ENCODE measurements at regions not wholly inside any gene's neighbourhood (a gene's known extent, or its start where the extent isn't known, plus 50 kb on each side); places are given as distances from the start of the nearest gene placed in this dataset.

- H3K27ac Mint-ChIP-seq: no peak overlapping the region
- H3K4me3 ChIP-seq (ENCODE audit: low read length): no peak overlapping the region
- H3K36me3 Mint-ChIP-seq: peaks cover 0 to 20% (median 0%) of the 10 kb centered on the region in 5 donors
- no peak overlapping the region for H3K27ac ChIP-seq (ENCODE audit: low read depth, low read length)
- no peak overlapping the region for H3K4me3 Mint-ChIP-seq
- peaks cover 0 to 3% (median 0%) of the 10 kb centered on the region in 11 donors for H3K9me3 Mint-ChIP-seq
- intact Hi-C loops (cut with micrococcal nuclease): no loop called here
- DNase-seq (no peak), ATAC-seq (no peak)
- CTCF ChIA-PET: no interaction called here
- no peaks in the 10 kb centered on the region for H3K9me3 ChIP-seq (ENCODE audit: control insufficient read depth in 2 of 3, low read length in 3 of 3)
- H3K27me3 ChIP-seq (ENCODE audit: control insufficient read depth in 2 of 2, insufficient read depth in 2 of 2, low read length in 2 of 2): no peaks in the 10 kb centered on the region
- POLR2A ChIA-PET: no interaction called here
- H3K36me3 ChIP-seq (ENCODE audit: control insufficient read depth in 2 of 3, insufficient read depth in 3 of 3, low read length in 3 of 3): no peaks in the 10 kb centered on the region
- H3K4me1 Mint-ChIP-seq: peaks cover 0 to 8% (median 0%) of the 10 kb centered on the region in 7 donors
- H3K4me1 ChIP-seq (ENCODE audit: control insufficient read depth in 2 of 2, insufficient read depth in 2 of 2, low read length in 2 of 2): no peaks in the 10 kb centered on the region
- no peaks in the 10 kb centered on the region for H3K27me3 Mint-ChIP-seq
These were observed 131.5 kb upstream of the HNRNPU start for GRCh38 chr1:244995602-244996400.

- no peaks in the 10 kb centered on the region for H3K27me3 Mint-ChIP-seq
- Histone ChIP-seq H3K27me3 (ENCODE audit: control insufficient read depth in 2 of 2, insufficient read depth in 2 of 2, low read length in 2 of 2) (no peaks in the 10 kb centered on the region), H3K4me1 (ENCODE audit: control insufficient read depth in 2 of 2, insufficient read depth in 2 of 2, low read length in 2 of 2) (no peaks in the 10 kb centered on the region), H3K36me3 (ENCODE audit: control insufficient read depth in 2 of 3, insufficient read depth in 3 of 3, low read length in 3 of 3) (no peaks in the 10 kb centered on the region), H3K9me3 (ENCODE audit: control insufficient read depth in 2 of 3, low read length in 3 of 3) (no peaks in the 10 kb centered on the region), H3K4me3 (ENCODE audit: low read length) (no peak overlapping the region), H3K27ac (ENCODE audit: low read depth, low read length) (no peak overlapping the region)
- POLR2A ChIA-PET: no interaction called here
- no peak overlapping the region for H3K4me3 Mint-ChIP-seq
- intact Hi-C loops (cut with micrococcal nuclease): no loop called here
- no peak for DNase-seq
- no peaks in the 10 kb centered on the region for H3K4me1 Mint-ChIP-seq
- CTCF ChIA-PET: interaction anchor here (0.6 kb wide), 1 partner anchor 192 kb away, joined by 7 read pairs; no protein-coding TSS in a partner anchor
- H3K27ac Mint-ChIP-seq: no peak overlapping the region
- peaks cover 0 to 25% (median 0%) of the 10 kb centered on the region in 5 donors for H3K36me3 Mint-ChIP-seq
- ATAC-seq: no peak
- H3K9me3 Mint-ChIP-seq: peaks cover 0 to 1% (median 0%) of the 10 kb centered on the region in 11 donors
These were observed 128.5 kb upstream of the HNRNPU start for GRCh38 chr1:244992833-244993232.

GRCh38 chr1:244989813-244990212 lies 125.5 kb upstream of the HNRNPU start:
- H3K27me3 Mint-ChIP-seq: peaks cover 0 to 2% (median 0%) of the 10 kb centered on the region in 5 donors
- intact Hi-C loops (cut with micrococcal nuclease): no loop called here
- DNase-seq (no peak), ATAC-seq (no peak)
- no peaks in the 10 kb centered on the region for H3K9me3 ChIP-seq (ENCODE audit: control insufficient read depth in 2 of 3, low read length in 3 of 3)
- peaks cover 0 to 13% (median 0%) of the 10 kb centered on the region in 5 donors for H3K36me3 Mint-ChIP-seq
- no peaks in the 10 kb centered on the region for H3K4me1 ChIP-seq (ENCODE audit: control insufficient read depth in 2 of 2, insufficient read depth in 2 of 2, low read length in 2 of 2)
- no peak overlapping the region for H3K4me3 Mint-ChIP-seq
- H3K4me1 Mint-ChIP-seq: no peaks in the 10 kb centered on the region
- no peaks in the 10 kb centered on the region for H3K27me3 ChIP-seq (ENCODE audit: control insufficient read depth in 2 of 2, insufficient read depth in 2 of 2, low read length in 2 of 2)
- ChIA-PET POLR2A (no interaction called here), CTCF (no interaction called here)
- H3K27ac ChIP-seq (ENCODE audit: low read depth, low read length): no peak overlapping the region
- no peak overlapping the region for H3K4me3 ChIP-seq (ENCODE audit: low read length)
- H3K27ac Mint-ChIP-seq: no peak overlapping the region
- no peaks in the 10 kb centered on the region for H3K9me3 Mint-ChIP-seq
- H3K36me3 ChIP-seq (ENCODE audit: control insufficient read depth in 2 of 3, insufficient read depth in 3 of 3, low read length in 3 of 3): no peaks in the 10 kb centered on the region

GRCh38 chr1:244988521-244988920 lies 124.2 kb upstream of the HNRNPU start:
- intact Hi-C loops (cut with micrococcal nuclease): no loop called here
- Mint-ChIP-seq H3K27me3 (peaks cover 0 to 2% (median 0%) of the 10 kb centered on the region in 5 donors), H3K4me1 (no peaks in the 10 kb centered on the region), H3K36me3 (peaks cover 0 to 9% (median 0%) of the 10 kb centered on the region in 5 donors), H3K9me3 (no peaks in the 10 kb centered on the region), H3K27ac (no peak overlapping the region), H3K4me3 (no peak overlapping the region)
- Histone ChIP-seq H3K9me3 (ENCODE audit: control insufficient read depth in 2 of 3, low read length in 3 of 3) (no peaks in the 10 kb centered on the region), H3K4me3 (ENCODE audit: low read length) (no peak overlapping the region), H3K27me3 (ENCODE audit: control insufficient read depth in 2 of 2, insufficient read depth in 2 of 2, low read length in 2 of 2) (no peaks in the 10 kb centered on the region), H3K36me3 (ENCODE audit: control insufficient read depth in 2 of 3, insufficient read depth in 3 of 3, low read length in 3 of 3) (no peaks in the 10 kb centered on the region), H3K27ac (ENCODE audit: low read depth, low read length) (no peak overlapping the region), H3K4me1 (ENCODE audit: control insufficient read depth in 2 of 2, insufficient read depth in 2 of 2, low read length in 2 of 2) (no peaks in the 10 kb centered on the region)
- ATAC-seq (no peak), DNase-seq (no peak)
- POLR2A ChIA-PET: interaction anchor here (0.9 kb wide), 1 partner anchor 53 kb away, joined by 3 read pairs; no protein-coding TSS in a partner anchor
- CTCF ChIA-PET: no interaction called here

GRCh38 chr1:244980605-244981004 lies 116.3 kb upstream of the HNRNPU start:
- Mint-ChIP-seq H3K27me3 (peaks cover 0 to 5% (median 0%) of the 10 kb centered on the region in 5 donors), H3K9me3 (no peaks in the 10 kb centered on the region), H3K27ac (no peak overlapping the region), H3K4me1 (peaks cover 0 to 2% (median 0%) of the 10 kb centered on the region in 7 donors), H3K36me3 (peaks cover 0 to 3% (median 0%) of the 10 kb centered on the region in 5 donors), H3K4me3 (no peak overlapping the region)
- no peaks in the 10 kb centered on the region for H3K4me1 ChIP-seq (ENCODE audit: control insufficient read depth in 2 of 2, insufficient read depth in 2 of 2, low read length in 2 of 2)
- H3K4me3 ChIP-seq (ENCODE audit: low read length): no peak overlapping the region
- no peaks in the 10 kb centered on the region for H3K36me3 ChIP-seq (ENCODE audit: control insufficient read depth in 2 of 3, insufficient read depth in 3 of 3, low read length in 3 of 3)
- ATAC-seq (no peak), DNase-seq (no peak)
- POLR2A ChIA-PET: no interaction called here
- H3K27me3 ChIP-seq (ENCODE audit: control insufficient read depth in 2 of 2, insufficient read depth in 2 of 2, low read length in 2 of 2): no peaks in the 10 kb centered on the region
- H3K9me3 ChIP-seq (ENCODE audit: control insufficient read depth in 2 of 3, low read length in 3 of 3): no peaks in the 10 kb centered on the region
- CTCF ChIA-PET: no interaction called here
- intact Hi-C loops (cut with micrococcal nuclease): no loop called here
- no peak overlapping the region for H3K27ac ChIP-seq (ENCODE audit: low read depth, low read length)

GRCh38 chr1:244974550-244974949 lies 110.2 kb upstream of the HNRNPU start:
- POLR2A ChIA-PET: interaction anchor here (0.6 to 9.0 kb wide), 4 partner anchors 110 to 139 kb away, joined by 3 to 207 read pairs (median 4); partner anchors contain the start of genes COX20 and HNRNPU
- CTCF ChIA-PET: no interaction called here

More at GRCh38 chr1:244974550-244974949, 110.2 kb upstream of the HNRNPU start:
- Mint-ChIP-seq H3K27me3 (peaks cover 0 to 11% (median 0%) of the 10 kb centered on the region in 5 donors), H3K4me1 (peaks cover 6 to 15% (median 11%) of the 10 kb centered on the region in 7 donors), H3K4me3 (no peak overlapping the region), H3K36me3 (peaks cover 0 to 3% (median 0%) of the 10 kb centered on the region in 5 donors), H3K27ac (no peak overlapping the region), H3K9me3 (peaks cover 0 to 2% (median 0%) of the 10 kb centered on the region in 11 donors)
- no peaks in the 10 kb centered on the region for H3K27me3 ChIP-seq (ENCODE audit: control insufficient read depth in 2 of 2, insufficient read depth in 2 of 2, low read length in 2 of 2)
- intact Hi-C loops (cut with micrococcal nuclease): loop anchor here (5.0 kb wide), 2 partner anchors 372 to 978 kb away; no protein-coding TSS in a partner anchor
- H3K27ac ChIP-seq (ENCODE audit: low read depth, low read length): no peak overlapping the region
- H3K36me3 ChIP-seq (ENCODE audit: control insufficient read depth in 2 of 3, insufficient read depth in 3 of 3, low read length in 3 of 3): peaks cover 0 to 12% (median 0%) of the 10 kb centered on the region in 3 experiments
- DNase-seq: no peak
- no peaks in the 10 kb centered on the region for H3K9me3 ChIP-seq (ENCODE audit: control insufficient read depth in 2 of 3, low read length in 3 of 3)
- H3K4me3 ChIP-seq (ENCODE audit: low read length): no peak overlapping the region
- H3K4me1 ChIP-seq (ENCODE audit: control insufficient read depth in 2 of 2, insufficient read depth in 2 of 2, low read length in 2 of 2): peaks cover 5 to 7% of the 10 kb centered on the region in 2 donors
- no peak for ATAC-seq

Measured in naive thymus-derived CD4-positive, alpha-beta T cell (primary cell).